Fibroblast of lung (primary cell): ENCODE measurements at regions not wholly inside any gene's neighbourhood (a gene's known extent, or its start where the extent isn't known, plus 50 kb on each side); places are given as distances from the start of the nearest gene placed in this dataset.

Experiments
- EZH2 ChIP-seq: IDR thresholded peaks from 2 replicates; pipeline ENCODE4 v1.5.1; 2012; ENCODE audit warnings: low read length, control low read depth, mild to moderate bottlenecking; ENCODE audit errors: missing control alignments
- TF ChIP-seq, protein P1 (sequence below), 2 donors: IDR thresholded peaks in 1 of 2; conservative IDR thresholded peaks in 1 of 2; 1 replicate in 1 of 2; 2 replicates in 1 of 2; pipeline ENCODE4 v1.5.1; 2011 to 2012; ENCODE audit warnings: low read length in 2 of 2, control low read depth in 1 of 2, inconsistent platforms in 1 of 2, low read depth in 1 of 2, mild to moderate bottlenecking in 1 of 2

DNA sequence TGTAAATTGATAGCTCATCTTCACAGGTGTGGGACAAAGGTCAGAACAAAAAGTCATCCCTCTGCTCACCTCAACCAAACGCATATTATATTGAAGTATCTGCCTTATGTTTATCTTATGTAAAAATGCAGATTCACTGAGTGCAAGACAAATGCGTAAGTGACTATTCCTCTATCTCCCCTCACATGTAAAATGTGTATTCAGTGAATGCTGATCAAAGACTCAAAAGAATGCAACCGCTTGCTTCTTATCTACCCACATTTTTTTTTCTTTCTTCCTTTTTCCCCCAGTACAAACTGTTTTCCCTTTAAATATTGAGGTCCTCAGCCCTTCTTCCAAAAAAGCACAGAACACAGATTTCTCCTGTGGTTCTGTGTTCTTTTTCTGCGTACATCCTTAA, 1882.9 kb downstream of the NCAM2 start:
- TF ChIP-seq, protein P1, sequence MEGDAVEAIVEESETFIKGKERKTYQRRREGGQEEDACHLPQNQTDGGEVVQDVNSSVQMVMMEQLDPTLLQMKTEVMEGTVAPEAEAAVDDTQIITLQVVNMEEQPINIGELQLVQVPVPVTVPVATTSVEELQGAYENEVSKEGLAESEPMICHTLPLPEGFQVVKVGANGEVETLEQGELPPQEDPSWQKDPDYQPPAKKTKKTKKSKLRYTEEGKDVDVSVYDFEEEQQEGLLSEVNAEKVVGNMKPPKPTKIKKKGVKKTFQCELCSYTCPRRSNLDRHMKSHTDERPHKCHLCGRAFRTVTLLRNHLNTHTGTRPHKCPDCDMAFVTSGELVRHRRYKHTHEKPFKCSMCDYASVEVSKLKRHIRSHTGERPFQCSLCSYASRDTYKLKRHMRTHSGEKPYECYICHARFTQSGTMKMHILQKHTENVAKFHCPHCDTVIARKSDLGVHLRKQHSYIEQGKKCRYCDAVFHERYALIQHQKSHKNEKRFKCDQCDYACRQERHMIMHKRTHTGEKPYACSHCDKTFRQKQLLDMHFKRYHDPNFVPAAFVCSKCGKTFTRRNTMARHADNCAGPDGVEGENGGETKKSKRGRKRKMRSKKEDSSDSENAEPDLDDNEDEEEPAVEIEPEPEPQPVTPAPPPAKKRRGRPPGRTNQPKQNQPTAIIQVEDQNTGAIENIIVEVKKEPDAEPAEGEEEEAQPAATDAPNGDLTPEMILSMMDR (conservative IDR thresholded peaks at IDR 0.05 in 1 of 2, IDR thresholded peaks at IDR 0.05 in 1 of 2; ENCODE audit: low read depth in 1 of 2, low read length in 2 of 2): no peak
- TF ChIP-seq EZH2: no peak
